Stimulated activated CD8-positive, alpha-beta memory T cell treated with anti-CD3 and anti-CD28 coated beads, Interleukin-7, amount 100 ng/mL, for 1 hour (primary cell): ENCODE measurements at regions not wholly inside any gene's neighbourhood (a gene's known extent, or its start where the extent isn't known, plus 50 kb on each side); places are given as distances from the start of the nearest gene placed in this dataset.
"Not testable (repeated sequence)": the region's sequence is repeated elsewhere in the genome, so short reads cannot be mapped to it uniquely, and the experiment has no call there.

Source experiments
- DNase-seq, 2 donors: peaks; one replicate each; pipeline ENCODE4 v3.0.0-alpha.2; 2020; ENCODE audit warnings: low read depth in 2 of 2

- DNase-seq: no peak
These were observed 533.1 kb downstream of the AGTPBP1 start for GRCh38 chr9:85208666-85209065.

- DNase-seq: no peak
These were observed 534.6 kb downstream of the NTRK2 start for GRCh38 chr9:85204176-85204575.

GRCh38 chr9:85202596-85202995 lies 533.1 kb downstream of the NTRK2 start:
- DNase-seq: no peak

- DNase-seq: no peak
These were observed 531.3 kb downstream of the NTRK2 start for GRCh38 chr9:85200726-85201404.

- no peak for DNase-seq
These were observed 530.5 kb downstream of the NTRK2 start for GRCh38 chr9:85199866-85200495.

- no peak for DNase-seq
These were observed 523.2 kb downstream of the NTRK2 start for GRCh38 chr9:85192750-85193149.

GRCh38 chr9:85186218-85186585 lies 516.7 kb downstream of the NTRK2 start:
- DNase-seq: no peak

- no peak for DNase-seq
These were observed 516.1 kb downstream of the NTRK2 start for GRCh38 chr9:85185486-85186217.

- no peak for DNase-seq
These were observed 512.9 kb downstream of the NTRK2 start for GRCh38 chr9:85182383-85182782.

- no peak for DNase-seq
These were observed 508.9 kb downstream of the NTRK2 start for GRCh38 chr9:85178474-85178873.

GRCh38 chr9:85173967-85174366 lies 504.4 kb downstream of the NTRK2 start:
- no peak for DNase-seq

GRCh38 chr9:85172001-85172978 lies 502.8 kb downstream of the NTRK2 start:
- DNase-seq: no peak

GRCh38 chr9:85171163-85171562 lies 501.6 kb downstream of the NTRK2 start:
- DNase-seq: no peak

- no peak for DNase-seq
These were observed 498.9 kb downstream of the NTRK2 start for GRCh38 chr9:85168412-85168811.

GRCh38 chr9:85167146-85167545 lies 497.6 kb downstream of the NTRK2 start:
- DNase-seq: no peak

GRCh38 chr9:85163825-85164224 lies 494.3 kb downstream of the NTRK2 start:
- DNase-seq: no peak

- DNase-seq: no peak
These were observed 493.9 kb downstream of the NTRK2 start for GRCh38 chr9:85163415-85163814.

GRCh38 chr9:85162822-85163221 lies 493.3 kb downstream of the NTRK2 start:
- DNase-seq: no peak

- not testable (repeated sequence) for DNase-seq
These were observed 491.4 kb downstream of the NTRK2 start for GRCh38 chr9:85160944-85161343.

- no peak for DNase-seq
These were observed 489.0 kb downstream of the NTRK2 start for GRCh38 chr9:85158512-85158911.

GRCh38 chr9:85157772-85158171 lies 488.2 kb downstream of the NTRK2 start:
- DNase-seq: no peak

- no peak for DNase-seq
These were observed 487.1 kb downstream of the NTRK2 start for GRCh38 chr9:85156652-85157051.
